ENCODE measurements at regions not wholly inside any gene's neighbourhood (a gene's known extent, or its start where the extent isn't known, plus 50 kb on each side); places are given as distances from the start of the nearest gene placed in this dataset.
"Not testable (repeated sequence)": the region's sequence is repeated elsewhere in the genome, so short reads cannot be mapped to it uniquely, and the experiment has no call there.

DNA sequence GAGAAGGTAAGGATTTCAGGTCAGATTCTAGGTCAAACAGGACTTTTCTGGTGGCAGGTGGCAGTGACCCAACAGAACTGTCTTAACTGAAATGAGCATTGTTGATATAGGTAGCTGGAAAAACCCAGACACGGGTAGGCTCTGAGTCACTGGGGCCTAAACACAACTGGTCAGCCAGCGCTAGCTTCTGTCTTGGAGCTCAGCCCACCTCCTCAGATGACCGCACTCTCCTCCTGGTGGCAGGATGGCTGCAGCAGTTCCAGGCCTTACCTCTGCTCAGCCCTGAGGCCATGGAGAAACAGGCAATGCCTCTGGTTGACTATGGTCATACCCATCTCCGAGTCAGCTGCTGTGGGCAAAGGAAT is 61.1 kb upstream of the GATA2 start:
- no peak overlapping the region for H3K4me3 ChIP-seq
- H3K36me3 ChIP-seq: no peaks in the 10 kb centered on the region
- no peaks in the 10 kb centered on the region for H3K27me3 ChIP-seq
- no peaks in the 10 kb centered on the region for H3K9me3 ChIP-seq (replicated peaks)
- peaks cover 33% of the 10 kb centered on the region for H3K4me1 ChIP-seq
- DNase-seq: no peak
- no peak overlapping the region for H3K27ac ChIP-seq

DNA sequence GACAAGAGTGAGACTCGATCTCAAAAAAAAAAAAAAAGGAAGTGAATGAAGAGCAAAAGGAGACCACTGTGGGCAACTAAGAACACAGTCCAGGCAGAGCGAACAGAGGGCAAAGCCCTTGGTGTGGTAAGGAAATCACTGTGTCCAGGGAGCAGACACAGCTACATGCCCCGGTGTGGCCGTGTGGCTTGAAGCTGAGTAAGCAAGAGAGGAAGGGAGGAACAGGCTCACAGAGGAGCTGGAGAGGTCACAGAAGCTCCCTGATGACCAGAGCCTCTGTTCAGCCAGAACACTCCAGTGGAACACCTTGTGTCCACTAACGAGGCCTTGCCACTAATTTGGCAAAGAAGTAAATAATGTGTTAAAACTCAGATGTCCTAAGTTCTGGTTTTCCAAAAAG is 60.6 kb upstream of the GATA2 start:
- H3K27ac ChIP-seq: no peak overlapping the region
- no peak for DNase-seq
- no peaks in the 10 kb centered on the region for H3K36me3 ChIP-seq
- H3K27me3 ChIP-seq: no peaks in the 10 kb centered on the region
- no peak overlapping the region for H3K4me3 ChIP-seq
- no peaks in the 10 kb centered on the region for H3K9me3 ChIP-seq (replicated peaks)
- H3K4me1 ChIP-seq: peaks cover 37% of the 10 kb centered on the region

DNA sequence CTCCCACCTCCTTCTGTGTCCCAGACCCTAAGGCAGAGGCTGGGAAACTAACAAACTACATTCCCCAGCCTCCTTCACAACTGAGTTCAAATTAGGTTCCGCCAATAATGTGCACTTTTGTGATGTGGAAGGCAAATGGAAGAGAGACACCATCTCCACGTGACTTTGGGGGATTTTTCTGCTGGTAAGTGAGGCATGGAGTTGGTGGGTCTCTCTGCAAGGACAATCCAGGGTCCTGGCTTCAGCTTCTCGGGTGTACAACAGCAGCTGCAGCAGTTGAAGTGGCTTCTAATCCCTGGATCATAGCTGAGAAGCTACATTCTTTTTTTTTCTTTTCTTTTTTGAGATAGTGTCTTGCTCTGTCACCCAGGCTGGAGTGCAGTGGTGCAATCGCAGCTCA is 58.9 kb upstream of the GATA2 start:
- H3K9me3 ChIP-seq (replicated peaks): no peaks in the 10 kb centered on the region

DNA sequence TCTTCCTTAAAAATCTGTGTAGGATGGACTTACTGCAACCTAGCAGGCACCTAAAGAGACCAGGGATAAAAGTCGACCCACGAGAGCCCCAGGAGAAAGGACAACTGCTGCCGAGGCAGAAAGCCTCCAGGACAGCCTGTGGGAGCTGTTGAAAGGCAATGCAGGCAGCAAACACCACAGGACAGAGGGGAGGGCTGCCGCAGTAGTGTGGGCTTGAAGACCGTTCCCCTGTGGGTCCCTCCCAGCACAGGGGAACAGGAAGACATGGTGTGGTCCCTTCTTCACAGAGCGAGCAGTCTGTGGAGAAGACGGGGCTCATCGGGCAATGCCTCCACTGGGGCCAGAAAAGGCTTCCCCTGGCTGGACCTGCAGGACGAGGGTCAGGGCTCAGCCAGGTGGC is 58.5 kb upstream of the GATA2 start:
- no peaks in the 10 kb centered on the region for H3K9me3 ChIP-seq (replicated peaks)
- H3K36me3 ChIP-seq: no peaks in the 10 kb centered on the region
- no peak for DNase-seq
- no peaks in the 10 kb centered on the region for H3K27me3 ChIP-seq
- peaks cover 49% of the 10 kb centered on the region for H3K4me1 ChIP-seq
- H3K27ac ChIP-seq: no peak overlapping the region
- H3K4me3 ChIP-seq: no peak overlapping the region

More for the DNA sequence above, 58.9 kb upstream of the GATA2 start:
- Histone ChIP-seq H3K4me1 (peaks cover 49% of the 10 kb centered on the region), H3K4me3 (no peak overlapping the region), H3K36me3 (no peaks in the 10 kb centered on the region), H3K27ac (no peak overlapping the region), H3K27me3 (no peaks in the 10 kb centered on the region)
- DNase-seq: peak; percentile 53 to 71

DNA sequence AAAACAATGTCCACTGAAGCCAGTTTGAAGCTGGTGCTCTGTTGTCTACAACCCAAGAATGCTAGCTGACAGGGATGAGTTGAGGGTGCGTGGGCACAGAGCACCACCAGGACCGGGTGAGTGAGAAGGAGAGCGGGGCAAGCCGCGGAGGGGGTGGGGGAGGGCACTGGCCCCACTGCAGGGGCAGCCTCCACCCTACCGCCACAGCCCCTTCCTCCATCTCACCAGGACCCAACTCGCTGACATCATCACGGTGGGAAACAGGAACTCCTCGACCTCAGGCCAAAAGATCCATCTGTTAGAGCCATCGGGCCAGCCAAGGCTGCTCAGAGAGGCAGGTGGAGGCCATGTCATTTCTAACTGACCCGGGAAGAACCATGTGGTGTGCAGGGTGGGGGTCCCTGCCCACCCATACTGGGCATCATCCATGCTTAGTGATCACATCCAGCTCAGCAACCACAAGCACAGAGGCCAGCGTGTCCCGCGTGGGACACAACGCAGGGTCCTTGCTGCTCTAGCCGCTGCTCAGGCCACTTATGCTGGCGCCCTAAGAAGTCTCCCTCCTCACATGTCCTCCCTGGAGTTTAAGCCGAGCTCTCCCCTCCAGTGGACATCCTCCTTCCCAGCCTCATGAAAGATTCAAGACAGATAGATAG is 57.6 kb upstream of the GATA2 start:
- Histone ChIP-seq H3K27ac (no peak overlapping the region), H3K27me3 (no peaks in the 10 kb centered on the region), H3K4me1 (peaks cover 48% of the 10 kb centered on the region), H3K9me3 (replicated peaks) (no peaks in the 10 kb centered on the region), H3K36me3 (no peaks in the 10 kb centered on the region), H3K4me3 (no peak overlapping the region)
- DNase-seq: no peak

DNA sequence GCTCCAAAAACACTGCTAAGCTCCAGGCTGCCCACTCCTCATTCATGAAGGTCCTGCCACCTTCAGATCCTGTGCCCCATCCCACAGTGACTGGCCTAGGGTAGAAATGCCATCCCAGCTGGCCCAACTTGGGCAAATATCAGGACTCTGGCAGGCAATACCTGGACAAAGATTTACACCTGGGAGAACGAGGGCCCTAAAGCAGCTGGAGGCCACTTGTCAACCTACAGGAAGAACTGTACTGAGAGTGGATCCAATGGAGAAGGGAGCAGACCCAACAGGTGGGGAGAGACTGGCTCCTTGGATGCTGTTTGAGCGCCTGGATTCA is 57.1 kb upstream of the GATA2 start:
- no peak overlapping the region for H3K4me3 ChIP-seq
- H3K27me3 ChIP-seq: no peaks in the 10 kb centered on the region
- no peak for DNase-seq
- peaks cover 48% of the 10 kb centered on the region for H3K4me1 ChIP-seq
- H3K9me3 ChIP-seq (replicated peaks): no peaks in the 10 kb centered on the region
- no peak overlapping the region for H3K27ac ChIP-seq
- no peaks in the 10 kb centered on the region for H3K36me3 ChIP-seq

DNA sequence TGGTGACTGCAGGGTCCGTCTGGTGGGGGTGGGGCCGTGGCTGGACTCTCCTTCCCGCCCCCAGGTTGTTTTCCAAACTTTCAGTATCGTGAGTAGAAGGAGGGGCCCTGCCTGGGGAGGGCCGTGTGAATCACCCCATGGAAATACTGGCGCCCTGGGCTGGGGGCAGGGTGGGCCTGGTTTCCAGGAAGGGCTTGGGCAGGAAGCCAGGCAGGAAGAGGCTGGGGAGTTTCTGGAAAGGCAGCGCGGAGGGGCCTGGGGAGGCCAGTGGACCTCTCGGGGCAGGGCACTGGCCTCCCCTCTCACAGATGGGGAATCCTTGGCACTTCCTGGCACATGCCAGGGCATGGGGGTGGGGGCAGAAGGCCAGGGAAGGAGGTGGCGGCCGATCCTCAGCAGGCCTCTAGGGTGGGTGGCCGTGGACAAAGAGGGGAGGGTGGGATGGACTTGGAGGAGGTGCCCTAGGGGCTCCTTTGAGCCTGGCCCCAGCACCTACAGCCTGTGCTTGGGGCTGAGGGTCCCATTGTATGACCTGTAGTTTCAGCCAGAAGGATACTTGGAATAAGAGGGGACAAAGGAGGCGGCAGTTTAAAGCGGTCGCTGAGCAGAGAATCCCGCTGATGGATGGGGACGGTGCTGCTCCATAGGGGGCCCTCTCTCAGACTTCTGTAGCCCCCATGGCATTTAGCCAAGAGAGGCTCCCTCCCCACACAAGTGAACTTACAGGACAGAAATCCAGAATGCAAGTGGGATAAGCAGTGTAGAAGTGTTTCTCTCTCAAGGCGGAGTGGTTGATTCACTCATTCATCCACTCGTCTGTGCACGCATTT is 56.5 kb upstream of the GATA2 start:
- DNase-seq: peak; percentile 52 to 53
- Histone ChIP-seq H3K4me3 (no peak overlapping the region), H3K27me3 (no peaks in the 10 kb centered on the region), H3K9me3 (replicated peaks) (no peaks in the 10 kb centered on the region), H3K36me3 (no peaks in the 10 kb centered on the region), H3K27ac (peak overlapping the region; percentile 33), H3K4me1 (peaks cover 48% of the 10 kb centered on the region)

DNA sequence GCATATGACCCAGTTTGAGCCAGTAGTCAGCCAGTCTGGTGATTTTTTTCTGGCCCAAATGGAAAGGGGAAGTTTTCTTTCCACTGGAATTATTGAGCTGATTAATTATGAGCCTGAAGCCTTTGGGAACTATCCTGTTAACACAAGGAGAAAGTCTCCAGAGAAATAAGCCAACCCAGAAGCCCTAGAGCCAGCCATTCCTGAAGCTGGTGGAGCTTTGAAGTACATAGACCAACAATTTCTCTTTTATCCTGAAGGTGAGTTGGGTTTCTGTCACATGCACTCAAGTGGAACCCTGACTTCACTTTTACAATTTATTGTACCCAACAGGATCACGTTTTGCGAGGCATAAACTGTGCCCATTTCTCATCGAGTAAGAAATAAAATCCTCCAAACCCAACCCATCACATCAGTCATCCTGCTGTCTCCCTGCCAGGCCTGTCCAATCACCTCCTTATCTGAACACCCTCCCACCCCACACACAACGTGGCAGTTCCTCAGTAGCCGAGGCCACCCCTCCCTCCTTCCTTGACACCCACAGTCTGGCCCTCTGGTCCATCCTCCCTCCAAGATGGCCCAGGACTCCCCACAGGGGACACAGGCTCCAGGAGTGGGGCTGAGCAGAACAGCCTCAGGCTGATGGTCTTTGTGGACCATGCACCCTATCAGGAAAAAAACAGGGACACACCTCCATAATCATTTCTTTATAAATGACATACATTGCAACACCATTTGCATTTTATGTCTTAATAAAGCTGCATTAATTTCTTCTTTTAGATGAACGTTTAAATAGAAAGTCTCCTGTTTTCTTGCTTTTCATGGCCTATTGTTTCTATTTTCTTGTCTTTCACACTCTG is 55.7 kb upstream of the GATA2 start:
- H3K4me3 ChIP-seq: no peak overlapping the region
- H3K27ac ChIP-seq: peak overlapping the region; percentile 45; the same call in 1 of the 2 replicates
- H3K27me3 ChIP-seq: no peaks in the 10 kb centered on the region
- H3K4me1 ChIP-seq: peaks cover 48% of the 10 kb centered on the region
- no peaks in the 10 kb centered on the region for H3K36me3 ChIP-seq
- peaks cover under 1% of the 10 kb centered on the region; the same call in 1 of the 2 replicates for H3K9me3 ChIP-seq (replicated peaks)
- DNase-seq: no peak

DNA sequence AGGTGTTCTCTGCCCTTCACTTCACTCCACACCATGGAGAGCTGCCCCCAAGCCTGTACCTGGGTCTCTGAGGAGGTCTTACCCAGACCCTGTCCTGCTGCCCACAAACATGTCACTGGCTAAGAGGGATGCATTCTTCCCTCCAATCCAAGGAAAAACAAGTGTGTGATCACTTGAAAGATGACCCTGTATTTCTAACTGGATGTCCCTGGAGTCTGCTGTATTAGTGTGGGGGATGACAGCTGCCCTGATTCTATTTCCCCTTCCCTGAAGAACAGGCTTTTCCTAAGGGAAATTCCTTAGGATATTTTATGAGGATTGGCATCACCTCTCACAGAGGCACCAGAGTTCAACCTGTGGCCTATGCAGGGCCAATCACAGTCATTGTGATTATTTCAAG is 55.0 kb upstream of the GATA2 start:
- no peak overlapping the region for H3K4me3 ChIP-seq
- H3K9me3 ChIP-seq (replicated peaks): peaks cover 7% of the 10 kb centered on the region; the same call in 1 of the 2 replicates
- no peaks in the 10 kb centered on the region for H3K36me3 ChIP-seq
- H3K4me1 ChIP-seq: peaks cover 47% of the 10 kb centered on the region
- H3K27ac ChIP-seq: peak overlapping the region; percentile 45
- no peaks in the 10 kb centered on the region for H3K27me3 ChIP-seq
- peak; percentile 28 to 70 for DNase-seq

DNA sequence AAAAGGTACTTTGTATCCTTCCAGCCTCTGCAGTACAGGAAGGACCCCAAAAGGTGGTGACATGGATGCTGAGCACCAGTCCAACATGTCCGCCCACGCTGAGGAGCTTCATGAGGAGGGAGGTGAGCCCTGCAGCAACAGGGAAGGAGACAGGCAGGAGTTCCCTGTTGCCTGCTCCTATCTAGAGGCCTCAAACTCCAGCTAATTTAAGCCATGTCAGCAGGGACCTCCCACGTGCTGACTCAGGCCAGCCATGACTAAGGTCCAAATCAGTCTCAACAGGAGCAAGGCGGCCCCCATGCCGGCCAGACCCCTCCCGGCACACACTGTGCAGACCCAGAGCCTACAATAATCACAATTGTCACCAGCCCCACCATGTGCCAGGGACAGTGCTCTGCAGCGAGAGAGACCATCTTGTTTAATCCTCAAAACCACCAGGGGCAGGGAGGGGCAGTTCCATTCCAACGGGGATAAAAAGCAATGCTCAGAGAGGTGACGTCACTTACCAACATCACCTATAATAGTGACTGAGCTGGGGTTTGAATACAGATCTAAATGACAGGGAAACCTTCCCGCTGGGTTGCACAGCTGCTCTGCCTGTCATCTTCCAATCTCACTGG is 54.5 kb upstream of the GATA2 start:
- H3K9me3 ChIP-seq (replicated peaks): peaks cover 8% of the 10 kb centered on the region; the same call in 1 of the 2 replicates
- peaks cover 42% of the 10 kb centered on the region for H3K4me1 ChIP-seq
- no peak overlapping the region for H3K4me3 ChIP-seq
- DNase-seq: peak; percentile 69 to 83
- H3K27ac ChIP-seq: peak overlapping the region; percentile 45
- no peaks in the 10 kb centered on the region for H3K27me3 ChIP-seq
- H3K36me3 ChIP-seq: no peaks in the 10 kb centered on the region

DNA sequence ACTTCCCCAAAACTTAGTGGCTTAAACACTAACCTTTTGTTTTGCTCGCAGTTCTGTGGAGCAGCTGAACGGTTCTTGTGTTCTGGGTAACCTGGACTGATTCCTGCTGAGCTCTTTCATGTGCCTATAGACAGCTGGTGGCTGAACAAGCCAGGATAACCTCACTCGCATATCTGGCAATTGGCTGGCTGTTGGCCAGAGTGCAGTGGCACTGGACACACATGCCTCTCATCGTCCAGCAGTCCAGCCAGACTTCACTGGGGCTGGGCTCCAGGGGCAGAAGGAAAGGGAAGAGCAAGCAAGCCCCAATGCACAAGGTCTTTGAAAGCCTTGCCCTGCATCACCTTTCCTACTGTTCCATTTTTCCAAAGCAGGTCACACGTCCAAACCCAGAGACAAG is 53.6 kb upstream of the GATA2 start:
- DNase-seq: peak; percentile 48 to 65
- H3K4me1 ChIP-seq: peaks cover 34% of the 10 kb centered on the region
- no peak overlapping the region for H3K4me3 ChIP-seq
- H3K36me3 ChIP-seq: no peaks in the 10 kb centered on the region
- no peak overlapping the region for H3K27ac ChIP-seq
- H3K9me3 ChIP-seq (replicated peaks): peaks cover 8% of the 10 kb centered on the region; the same call in 1 of the 2 replicates
- no peaks in the 10 kb centered on the region for H3K27me3 ChIP-seq

DNA sequence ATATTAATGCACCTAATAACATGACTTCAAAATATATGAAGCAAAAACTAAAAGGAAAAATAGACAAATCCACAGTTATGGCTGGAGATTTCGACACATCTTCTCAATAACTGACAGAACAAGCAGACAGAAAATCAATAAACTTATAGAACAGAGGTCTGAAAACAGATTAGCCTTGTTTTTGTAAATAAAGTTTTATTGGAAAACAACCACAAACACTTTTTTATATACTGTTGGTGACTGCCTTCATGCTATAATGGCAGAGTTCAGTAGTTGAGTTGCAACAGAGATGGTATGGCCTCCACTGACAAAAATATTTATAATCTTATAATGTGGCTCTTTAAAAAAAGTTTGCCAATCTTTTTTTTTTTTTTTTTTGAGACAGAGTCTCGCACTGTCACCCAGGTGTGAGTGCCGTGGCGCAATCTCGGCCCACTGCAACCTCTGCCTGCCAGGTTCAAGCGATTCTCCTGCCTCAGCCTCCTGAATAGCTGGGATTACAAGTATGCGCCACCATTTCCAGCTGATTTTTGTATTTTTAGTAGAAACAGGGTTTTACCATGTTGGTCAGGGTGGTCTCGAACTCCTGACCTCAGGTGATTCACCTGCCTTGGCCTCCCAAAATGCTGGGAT is 52.2 kb upstream of the GATA2 start:
- Histone ChIP-seq H3K36me3 (no peaks in the 10 kb centered on the region), H3K27me3 (no peaks in the 10 kb centered on the region), H3K4me1 (peaks cover 33% of the 10 kb centered on the region), H3K4me3 (no peak overlapping the region), H3K27ac (no peak overlapping the region), H3K9me3 (replicated peaks) (peaks cover 8% of the 10 kb centered on the region; the same call in 1 of the 2 replicates)
- DNase-seq: no peak

DNA sequence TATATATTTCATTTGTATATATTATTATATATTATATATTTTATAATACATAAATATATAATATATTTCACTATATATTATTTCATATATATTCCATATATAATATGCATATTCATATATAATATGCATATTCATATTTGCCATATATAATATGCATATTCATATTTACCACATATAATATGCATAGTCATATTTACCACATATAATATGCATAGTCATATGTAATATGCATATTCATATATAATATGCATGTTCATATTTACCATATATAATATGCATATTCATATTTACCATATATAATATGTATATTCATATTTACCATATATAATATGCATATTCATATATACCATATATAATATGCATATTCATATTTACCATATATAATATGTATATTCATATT is 51.2 kb upstream of the GATA2 start:
- Histone ChIP-seq H3K4me3 (no peak overlapping the region), H3K4me1 (peaks cover 27% of the 10 kb centered on the region), H3K27ac (no peak overlapping the region), H3K27me3 (no peaks in the 10 kb centered on the region), H3K36me3 (no peaks in the 10 kb centered on the region), H3K9me3 (replicated peaks) (peaks cover 8% of the 10 kb centered on the region; the same call in 1 of the 2 replicates)
- DNase-seq: no peak

DNA sequence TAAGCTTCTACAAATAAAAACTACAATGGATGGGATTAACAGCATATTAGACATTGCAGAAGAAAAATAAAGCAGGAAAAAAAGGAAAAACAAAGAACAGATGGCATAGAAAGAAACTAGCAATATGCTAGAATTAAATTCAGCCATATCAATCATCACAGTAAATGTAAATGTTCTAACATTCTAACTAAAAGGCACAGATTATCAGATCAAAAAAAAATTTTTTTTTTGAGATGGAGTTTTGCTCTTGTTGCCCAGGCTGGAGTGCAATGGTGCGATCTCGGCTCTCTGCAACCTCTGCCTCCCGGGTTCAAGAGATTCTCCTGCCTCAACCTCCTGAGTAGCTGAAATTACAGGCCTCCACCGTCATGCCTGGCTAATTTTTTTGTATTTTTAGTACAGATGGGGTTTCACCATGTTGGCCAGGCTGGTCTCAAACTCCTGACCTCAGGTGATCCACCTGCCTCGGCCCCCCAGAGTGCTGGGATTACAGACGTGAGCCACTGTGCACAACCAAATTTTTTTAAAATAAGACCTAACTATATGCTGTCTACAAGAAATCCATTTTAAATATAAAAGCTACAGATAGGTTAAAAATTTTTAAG is 50.7 kb upstream of the GATA2 start:
- peaks cover 22% of the 10 kb centered on the region for H3K4me1 ChIP-seq
- H3K9me3 ChIP-seq (replicated peaks); DNase-seq; H3K36me3 ChIP-seq; H3K27ac ChIP-seq; H3K4me3 ChIP-seq; H3K27me3 ChIP-seq: not testable (repeated sequence)

Measured in SJCRH30 (cell line).